KMS-11 (cell line): ENCODE measurements at regions not wholly inside any gene's neighbourhood (a gene's known extent, or its start where the extent isn't known, plus 50 kb on each side); places are given as distances from the start of the nearest gene placed in this dataset.
A peak's percentile ranks its signal among the peaks of the same experiment; 100 is the strongest.

Experiments used
- H2AFZ ChIP-seq: fragments of 200-600 bp; sonication (generic); 2 replicates; pipeline ENCODE4 v1.6.1; 2016; ENCODE audit warnings: antibody characterized with exemption, mixed run types, low read depth
- H3K27ac ChIP-seq: fragments of 200-600 bp; sonication (generic); 2 replicates; pipeline ENCODE4 v1.6.1; 2016; ENCODE audit warnings: mild to moderate bottlenecking, mixed run types
- H3K27me3 ChIP-seq: fragments of 200-600 bp; sonication (generic); 2 replicates; pipeline ENCODE4 v1.6.1; 2017; ENCODE audit warnings: mild to moderate bottlenecking, low read depth, mixed run types, moderate library complexity; ENCODE audit not compliant: insufficient read depth
- H3K36me3 ChIP-seq: fragments of 200-600 bp; sonication (generic); 2 replicates; pipeline ENCODE4 v1.6.1; 2017; ENCODE audit warnings: mild to moderate bottlenecking, mixed run types; ENCODE audit not compliant: insufficient read depth
- H3K4me1 ChIP-seq: fragments of 200-600 bp; sonication (generic); 2 replicates; pipeline ENCODE4 v1.6.1; 2016; ENCODE audit warnings: mild to moderate bottlenecking, low read depth, mixed run types; ENCODE audit not compliant: poor library complexity, severe bottlenecking
- H3K4me2 ChIP-seq: fragments of 200-600 bp; sonication (generic); 2 replicates; pipeline ENCODE4 v1.7.0; 2016; ENCODE audit warnings: mild to moderate bottlenecking, mixed run types
- H3K4me3 ChIP-seq: fragments of 200-600 bp; sonication (generic); IDR thresholded peaks from 2 replicates; pipeline ENCODE4 v1.6.1; 2017; ENCODE audit warnings: low read depth, low read length, mixed read lengths; ENCODE audit not compliant: insufficient read depth
- H3K79me2 ChIP-seq: fragments of 200-600 bp; sonication (generic); 2 replicates; pipeline ENCODE4 v1.6.1; 2016; ENCODE audit warnings: low read depth, mixed run types; ENCODE audit not compliant: insufficient read depth
- H3K9ac ChIP-seq: fragments of 200-600 bp; sonication (generic); 2 replicates; pipeline ENCODE4 v1.6.1; 2016; ENCODE audit warnings: mild to moderate bottlenecking, mixed run types
- H4K20me1 ChIP-seq: fragments of 200-600 bp; sonication (generic); 2 replicates; pipeline ENCODE4 v1.6.1; 2016; ENCODE audit warnings: mild to moderate bottlenecking, mixed run types; ENCODE audit not compliant: insufficient read depth
- CTCF ChIP-seq: fragments of 200-600 bp; sonication (generic); conservative IDR thresholded peaks from 2 replicates; pipeline ENCODE4 v1.6.1; 2017; ENCODE audit warnings: low read depth, mild to moderate bottlenecking, antibody characterized with exemption, low read length, moderate library complexity, mixed read lengths

DNA sequence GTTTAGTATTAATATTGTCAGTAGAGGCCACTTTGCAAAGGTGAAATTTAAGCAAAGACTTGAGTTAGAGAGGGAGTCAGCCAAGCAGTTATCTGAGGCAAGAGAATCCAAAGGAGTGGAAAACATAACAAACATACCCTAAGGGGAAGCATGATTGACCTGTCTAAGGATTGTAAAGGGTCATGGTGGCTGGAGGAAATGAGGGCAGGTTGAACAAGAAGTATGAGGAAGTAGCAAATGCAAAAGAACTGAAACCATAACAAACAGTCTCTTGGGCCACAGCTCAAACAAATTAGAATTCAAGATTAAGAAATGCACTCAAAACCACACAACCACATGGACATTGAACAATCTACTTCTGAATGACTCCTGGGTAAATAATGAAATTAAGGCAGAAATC, 103.2 kb downstream of the FBXO5 start:
- Histone ChIP-seq H3K27me3 (no peaks in the 10 kb centered on the region), H4K20me1 (no peaks in the 10 kb centered on the region), H3K4me1 (no peaks in the 10 kb centered on the region), H3K9ac (no peak overlapping the region), H3K4me2 (no peak overlapping the region), H3K36me3 (no peaks in the 10 kb centered on the region), H2AFZ (no peak overlapping the region), H3K79me2 (no peaks in the 10 kb centered on the region), H3K4me3 (no peak overlapping the region), H3K27ac (no peak overlapping the region)
- no peak for TF ChIP-seq CTCF

GRCh38 chr6:152893187-152893586, 89.7 kb downstream of the FBXO5 start:
- Histone ChIP-seq H3K27ac (no peak overlapping the region), H3K27me3 (no peaks in the 10 kb centered on the region), H3K9ac (no peak overlapping the region), H4K20me1 (no peaks in the 10 kb centered on the region), H3K4me2 (no peak overlapping the region), H3K4me3 (no peak overlapping the region), H3K4me1 (no peaks in the 10 kb centered on the region), H3K79me2 (no peaks in the 10 kb centered on the region), H2AFZ (no peak overlapping the region), H3K36me3 (no peaks in the 10 kb centered on the region)
- TF ChIP-seq CTCF, result no peak

DNA sequence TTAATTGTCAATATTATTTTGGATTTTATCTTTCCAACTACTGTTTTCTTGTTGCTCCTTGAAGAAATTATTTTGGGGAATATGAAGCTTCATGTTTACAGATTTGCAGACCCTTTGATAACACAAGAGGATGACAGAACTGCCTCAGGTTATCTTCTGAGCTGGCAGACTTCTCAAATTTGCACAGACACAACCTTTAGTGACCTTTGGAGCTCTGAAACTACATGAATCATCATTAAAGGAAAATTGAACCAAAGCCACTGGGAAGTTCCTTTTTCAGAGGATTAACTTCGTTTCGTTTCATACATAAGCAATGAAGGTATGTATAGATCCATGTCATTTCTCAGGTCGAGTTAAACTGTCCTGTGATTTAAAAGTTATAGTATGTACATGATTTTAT, 85.9 kb downstream of the FBXO5 start:
- Histone ChIP-seq H3K79me2 (no peaks in the 10 kb centered on the region), H3K4me3 (no peak overlapping the region), H4K20me1 (no peaks in the 10 kb centered on the region), H3K27me3 (no peaks in the 10 kb centered on the region), H2AFZ (no peak overlapping the region), H3K27ac (no peak overlapping the region), H3K9ac (no peak overlapping the region), H3K36me3 (no peaks in the 10 kb centered on the region), H3K4me2 (no peak overlapping the region), H3K4me1 (no peaks in the 10 kb centered on the region)
- no peak for TF ChIP-seq CTCF

DNA sequence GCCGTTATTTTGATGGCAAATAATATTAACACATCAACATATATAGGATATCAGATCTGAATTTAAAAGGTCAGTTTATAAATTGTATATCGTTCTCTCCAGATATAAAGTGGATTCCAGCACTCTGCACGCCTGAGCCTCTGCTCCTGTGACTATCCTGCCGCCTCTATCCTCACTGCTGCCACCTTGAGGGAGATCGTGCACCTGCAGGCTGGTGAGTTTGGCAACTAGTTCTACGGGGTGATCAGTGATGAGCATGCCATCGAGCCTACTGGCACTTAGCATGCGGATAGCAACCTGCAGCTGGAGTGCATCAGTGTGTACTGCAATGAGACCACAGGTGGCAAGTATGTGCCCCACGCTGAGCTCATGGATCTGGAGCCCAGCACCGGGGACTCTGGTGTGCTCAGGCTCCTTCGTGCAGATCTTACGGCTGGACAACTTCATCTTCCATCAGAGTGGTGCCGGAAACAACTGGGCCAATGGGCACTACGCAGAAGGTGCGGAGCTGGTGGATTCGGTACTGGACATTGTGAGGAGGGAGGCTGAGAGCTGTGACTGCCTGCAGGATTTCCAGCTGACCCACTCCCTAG, 84.9 kb downstream of the FBXO5 start:
- Histone ChIP-seq H2AFZ (no peak overlapping the region), H3K79me2 (no peaks in the 10 kb centered on the region), H3K27me3 (no peaks in the 10 kb centered on the region), H3K36me3 (no peaks in the 10 kb centered on the region), H3K4me1 (no peaks in the 10 kb centered on the region), H3K4me2 (no peak overlapping the region), H3K9ac (no peak overlapping the region), H3K27ac (no peak overlapping the region), H3K4me3 (no peak overlapping the region), H4K20me1 (no peaks in the 10 kb centered on the region)
- peak; percentile 80 for TF ChIP-seq CTCF
